ENCODE measurements at regions not wholly inside any gene's neighbourhood (a gene's known extent, or its start where the extent isn't known, plus 50 kb on each side); places are given as distances from the start of the nearest gene placed in this dataset.

- no peaks in the 10 kb centered on the region for H3K4me1 ChIP-seq (replicated peaks in 1 of 4; ENCODE audit: control insufficient read depth in 3 of 4, insufficient read depth in 4 of 4, low read length in 3 of 4)
- no peaks in the 10 kb centered on the region for H3K79me2 ChIP-seq (ENCODE audit: control insufficient read depth in 1 of 2, insufficient read depth in 2 of 2, low read length in 2 of 2)
- H2AFZ ChIP-seq (ENCODE audit: low read length): no peak overlapping the region
- no peak overlapping the region for H3K18ac ChIP-seq (ENCODE audit: extremely low read depth, low read length)
- no peak overlapping the region for H4K5ac ChIP-seq (ENCODE audit: insufficient read length, low read depth, low read length)
- no peaks in the 10 kb centered on the region for H3K9me3 ChIP-seq (ENCODE audit: insufficient read depth in 2 of 2, low read depth in 1 of 2, low read length in 1 of 2)
- no peak overlapping the region for H3K14ac ChIP-seq (ENCODE audit: insufficient read length)
- no peak overlapping the region for H3K56ac ChIP-seq (replicated peaks; ENCODE audit: insufficient read length, low read depth, low read length)
- H3K4me2 ChIP-seq (ENCODE audit: insufficient read depth in 1 of 2, low read depth in 2 of 2, low read length in 2 of 2): no peak overlapping the region
- no peak overlapping the region for H2BK20ac ChIP-seq (ENCODE audit: low read length)
- TF ChIP-seq YY1 (IDR thresholded peaks at IDR 0.05; ENCODE audit: low read depth, low read length) (no peak), ATF2 (IDR thresholded peaks at IDR 0.05; ENCODE audit: low read length) (no peak), EZH2 (IDR thresholded peaks at IDR 0.05; ENCODE audit: low read depth, low read length, severe bottlenecking) (no peak), RXRA (IDR thresholded peaks at IDR 0.05; ENCODE audit: insufficient read depth, low read depth, low read length) (no peak)
- H4K20me1 ChIP-seq (replicated peaks in 1 of 2; ENCODE audit: control insufficient read depth in 1 of 2, insufficient read depth in 2 of 2, low read length in 2 of 2): no peaks in the 10 kb centered on the region
- H3K36me3 ChIP-seq (ENCODE audit: control insufficient read depth in 2 of 4, insufficient read depth in 4 of 4, low read length in 3 of 4): no peaks in the 10 kb centered on the region
- no peak overlapping the region for H4K91ac ChIP-seq (replicated peaks; ENCODE audit: insufficient read length, low read length)
- DNase-seq (ENCODE audit: low read depth in 1 of 2, low spot score in 2 of 2): no peak
- no peak overlapping the region for H3K9ac ChIP-seq (replicated peaks in 1 of 4; ENCODE audit: extremely low read depth in 1 of 4, low read depth in 3 of 4, low read length in 3 of 4)
- no peak overlapping the region for H3K23ac ChIP-seq (ENCODE audit: insufficient read length)
- no peaks in the 10 kb centered on the region for H3K79me1 ChIP-seq (ENCODE audit: low read depth, low read length)
- no peak overlapping the region for H3K4me3 ChIP-seq (ENCODE audit: extremely low read depth in 1 of 4, insufficient read depth in 2 of 4, low read depth in 3 of 4, low read length in 4 of 4)
- no peak for FAIRE-seq
- no peak overlapping the region for H2AK5ac ChIP-seq (ENCODE audit: low read depth, low read length)
- WGBS, 2 experiments (ENCODE audit: extremely low coverage in 1 of 2, insufficient coverage in 1 of 2, insufficient read length in 1 of 2, insufficient replicate concordance in 2 of 2, low coverage in 1 of 2, low lambda C conversion rate in 2 of 2, missing lambda C conversion rate in 1 of 2): 95% methylated on average over 3 of the region's 3 CpGs; no CpG with 5 or more reads in 1 of the 2 experiments
- no peak overlapping the region for H4K8ac ChIP-seq (ENCODE audit: extremely low read depth, insufficient read depth, low read length)
- H3K23me2 ChIP-seq (ENCODE audit: low read depth, low read length): no peaks in the 10 kb centered on the region
- no peaks in the 10 kb centered on the region for H3K27me3 ChIP-seq (replicated peaks in 1 of 4; ENCODE audit: control insufficient read depth in 3 of 4, extremely low read depth in 1 of 4, insufficient read depth in 3 of 4, low read length in 3 of 4)
- H2BK5ac ChIP-seq (ENCODE audit: low read depth, low read length): no peak overlapping the region
- ChIA-PET POLR2A (ENCODE audit: partially characterized antibody) (no interaction called here), CTCF (ENCODE audit: partially characterized antibody) (no interaction called here)
- no peak overlapping the region for H3K27ac ChIP-seq (ENCODE audit: low read depth, low read length)
- H2BK12ac ChIP-seq (ENCODE audit: low read depth, low read length): no peak overlapping the region
- H2BK120ac ChIP-seq (replicated peaks; ENCODE audit: low read depth, low read length): no peak overlapping the region
- H3K4ac ChIP-seq (replicated peaks; ENCODE audit: insufficient read length, low read depth, low read length): no peak overlapping the region
- no peak overlapping the region for H2BK15ac ChIP-seq (ENCODE audit: low read length)
These were observed 1226.0 kb downstream of the CDY2B start for GRCh38 chrY:16653971-16654370.
